22Rv1 (cell line): ENCODE measurements at regions not wholly inside any gene's neighbourhood (a gene's known extent, or its start where the extent isn't known, plus 50 kb on each side); places are given as distances from the start of the nearest gene placed in this dataset.

Experiments used
- H3K27ac ChIP-seq: fragments of 450-650 bp; 2 replicates; pipeline ENCODE4 v1.5.1; 2017
- CTCF ChIP-seq: fragments of 450-650 bp; IDR thresholded peaks from 2 replicates; pipeline ENCODE4 v1.5.1; 2017; ENCODE audit warnings: mild to moderate bottlenecking
- ZFX ChIP-seq: fragments of 450-650 bp; IDR thresholded peaks from 2 replicates; pipeline ENCODE4 v1.6.1; 2017; ENCODE audit warnings: antibody characterized with exemption, borderline replicate concordance

DNA sequence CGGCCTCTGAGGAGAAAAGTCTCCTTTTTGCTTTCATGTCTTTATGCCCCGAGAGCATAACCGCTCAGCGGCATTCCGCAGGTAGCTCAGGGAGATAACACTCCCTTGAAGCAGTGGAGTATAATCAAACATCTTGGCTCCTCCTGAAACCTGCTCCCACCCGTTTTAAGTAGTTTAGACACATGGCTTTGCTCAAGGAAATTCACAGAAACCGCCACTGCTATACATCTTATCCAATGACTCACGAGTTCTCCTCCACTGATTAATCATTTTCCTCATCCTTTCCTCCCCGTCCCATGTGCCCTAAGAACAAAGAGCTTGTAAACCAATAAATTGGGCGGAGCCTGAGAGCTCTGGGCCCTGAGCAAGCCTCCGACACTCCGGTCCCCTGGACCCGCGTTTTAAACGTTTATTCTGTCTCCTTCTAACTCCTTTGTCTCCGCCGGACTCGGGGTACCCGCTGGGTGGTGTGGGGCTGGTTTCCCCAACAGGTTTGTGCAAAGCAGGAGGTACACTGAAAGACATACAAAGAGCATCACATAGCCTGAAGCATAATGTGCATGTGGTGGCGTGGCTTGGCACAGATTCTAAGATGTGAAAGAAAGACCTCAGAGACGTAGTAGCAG, 401.2 kb downstream of the TLL1 start:
- H3K27ac ChIP-seq = no peak overlapping the region
- TF ChIP-seq ZFX = no peak
- no peak for TF ChIP-seq CTCF

- TF ChIP-seq CTCF = no peak
- no peak for TF ChIP-seq ZFX
- no peak overlapping the region for H3K27ac ChIP-seq
These were observed 401.7 kb downstream of the TLL1 start for GRCh38 chr4:166274775-166275174.

GRCh38 chr4:166277401-166277800, 404.4 kb downstream of the TLL1 start:
- TF ChIP-seq CTCF (no peak), ZFX (no peak)
- no peak overlapping the region for H3K27ac ChIP-seq

DNA sequence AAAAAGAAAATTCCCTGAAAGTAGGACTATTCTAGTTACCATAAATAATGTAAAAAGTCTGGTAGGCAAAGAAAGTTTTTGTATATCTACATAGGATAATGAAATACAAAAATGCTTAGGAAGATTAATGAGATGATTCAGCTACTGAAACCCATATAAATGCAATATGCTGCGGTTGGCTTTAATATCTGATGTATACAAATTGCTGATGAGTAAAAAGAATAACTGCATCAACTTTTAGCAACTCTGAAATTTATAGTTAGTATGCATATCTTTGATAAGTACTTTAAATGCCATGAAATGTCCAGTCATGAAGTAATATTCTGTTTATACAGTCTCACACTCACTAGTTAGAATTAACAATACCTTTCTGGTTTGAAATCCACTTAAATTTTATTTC, 404.8 kb downstream of the TLL1 start:
- H3K27ac ChIP-seq = no peak overlapping the region
- TF ChIP-seq CTCF = no peak
- no peak for TF ChIP-seq ZFX

DNA sequence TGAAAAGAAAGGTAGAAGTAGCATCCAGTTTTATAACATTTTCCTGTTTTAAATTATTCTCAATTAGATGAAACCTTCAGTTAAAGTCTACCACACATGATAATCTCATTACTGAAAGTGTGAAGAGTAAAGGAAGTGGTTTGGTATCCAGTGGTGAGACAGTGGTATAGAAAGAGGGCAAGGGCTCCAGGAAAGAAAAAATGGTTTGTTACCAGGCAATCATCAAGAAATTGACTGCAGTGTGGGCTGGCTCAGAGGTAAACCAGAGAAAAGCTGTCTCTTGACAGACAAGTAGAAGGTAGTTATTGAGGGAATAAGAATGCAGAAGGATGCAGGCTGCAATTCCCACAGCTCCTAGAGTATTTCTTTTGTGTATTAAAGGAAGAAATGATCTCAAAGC, 406.2 kb downstream of the TLL1 start:
- no peak for TF ChIP-seq ZFX
- TF ChIP-seq CTCF = no peak
- H3K27ac ChIP-seq = no peak overlapping the region

DNA sequence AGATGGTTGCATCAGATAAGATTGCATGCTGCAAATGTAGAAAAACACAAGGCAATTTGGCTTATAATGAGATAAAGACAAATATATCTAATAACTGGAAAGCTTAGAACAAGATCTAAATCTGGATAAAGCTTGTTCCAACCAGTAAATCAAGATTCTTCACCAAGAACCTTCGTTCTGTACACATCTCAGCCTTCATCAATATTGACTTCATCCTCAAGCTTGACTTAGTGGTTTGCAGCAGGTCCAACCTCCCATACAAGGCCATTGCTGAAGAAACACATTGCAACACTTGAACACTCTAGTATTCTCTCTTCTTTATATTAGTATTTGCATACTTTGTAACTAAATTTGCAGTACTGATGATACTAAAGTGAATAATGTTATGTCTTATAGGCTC, 407.6 kb downstream of the TLL1 start:
- H3K27ac ChIP-seq = no peak overlapping the region
- no peak for TF ChIP-seq CTCF
- TF ChIP-seq ZFX = no peak

- TF ChIP-seq ZFX (no peak), CTCF (no peak)
- H3K27ac ChIP-seq = no peak overlapping the region
These were observed 409.2 kb downstream of the TLL1 start for GRCh38 chr4:166282081-166282770.
